ENCODE measurements at regions not wholly inside any gene's neighbourhood (a gene's known extent, or its start where the extent isn't known, plus 50 kb on each side); places are given as distances from the start of the nearest gene placed in this dataset.

- no peaks in the 10 kb centered on the region for H3K79me2 ChIP-seq (ENCODE audit: control insufficient read depth, insufficient read depth, low read length)
- intact Hi-C loops (cut with micrococcal nuclease), result no loop called here
- no peak overlapping the region for H3K4me3 ChIP-seq
- no peak overlapping the region for H3K27ac ChIP-seq (ENCODE audit: extremely low read depth, low read depth, low read length)
- no peaks in the 10 kb centered on the region for H3K27me3 ChIP-seq (ENCODE audit: control insufficient read depth in 2 of 2, insufficient read depth in 2 of 2, low read length in 2 of 2)
- in situ Hi-C loops (cut with MboI), result no loop called here
- no peaks in the 10 kb centered on the region for H3K36me3 ChIP-seq (ENCODE audit: control insufficient read depth, insufficient read depth, low read length)
- H2AFZ ChIP-seq (ENCODE audit: low read depth, low read length), result no peak overlapping the region
- H3K9me1 ChIP-seq (ENCODE audit: control insufficient read depth, insufficient read depth, low read length), result no peaks in the 10 kb centered on the region
- H3K4me2 ChIP-seq (ENCODE audit: insufficient read depth, low read length), result no peak overlapping the region
- H3K9ac ChIP-seq (ENCODE audit: insufficient read depth in 1 of 2, low read depth in 2 of 2, low read length in 2 of 2), result no peak overlapping the region
- CTCF ChIA-PET (ENCODE audit: low intra/inter-chr PET ratio), result no interaction called here
- H3K9me3 ChIP-seq (replicated peaks; ENCODE audit: control insufficient read depth, insufficient read depth, low read depth, low read length), result no peaks in the 10 kb centered on the region
- DNase-seq (ENCODE audit: extremely low read depth in 1 of 4, low spot score in 3 of 4) (peak in 1 of 4 experiments; percentile 18), FAIRE-seq (no peak), ATAC-seq (peak; percentile 39; the same call in 1 of the 3 replicates)
- no peaks in the 10 kb centered on the region for H4K20me1 ChIP-seq (replicated peaks; ENCODE audit: control insufficient read depth, insufficient read depth, low read length)
- POLR2A ChIA-PET, result interaction anchor here (0.5 to 1.1 kb wide), 3 partner anchors 36 to 170 kb away, joined by 3 to 5 read pairs (median 4); no protein-coding TSS in a partner anchor
- no TSS peak for BruUV-seq (replicated peaks)
- peaks cover 5 to 19% of the 10 kb centered on the region in 2 experiments; a peak in 4 of 5 replicates for H3K4me1 ChIP-seq (replicated peaks in 1 of 2; ENCODE audit: control insufficient read depth in 2 of 2, insufficient read depth in 2 of 2, low read length in 2 of 2)
- TF ChIP-seq BCOR (IDR thresholded peaks at IDR 0.05) (peak; percentile 53; the same call in 1 of the 2 replicates), SIX5 (IDR thresholded peaks at IDR 0.05; ENCODE audit: borderline replicate concordance in 1 of 2, insufficient read depth in 1 of 2, low read depth in 1 of 2, low read length in 2 of 2) (no peak), NFIX (CRISPR knock-in tag; IDR thresholded peaks at IDR 0.05; ENCODE audit: low read depth) (no peak), TAL1 (IDR thresholded peaks at IDR 0.05) (peak; percentile 29), HNRNPLL (IDR thresholded peaks at IDR 0.05; ENCODE audit: low read depth, low read length, poor library complexity, severe bottlenecking) (no peak), ZNF444 (CRISPR knock-in tag; IDR thresholded peaks at IDR 0.05) (no peak), JUN (IDR thresholded peaks at IDR 0.05; ENCODE audit: borderline replicate concordance, low read depth, low read length) (0 out of 2 replicates have a peak, but pooled peaks have one; percentile 18), JUN (CRISPR knock-in tag; IDR thresholded peaks at IDR 0.05; ENCODE audit: borderline replicate concordance) (no peak), XRCC3 (IDR thresholded peaks at IDR 0.05) (no peak), ELF1 (tag; IDR thresholded peaks at IDR 0.05) (no peak), TARDBP (IDR thresholded peaks at IDR 0.05) (no peak), CREB1 (IDR thresholded peaks at IDR 0.05) (no peak), CREB1 (CRISPR knock-in tag; IDR thresholded peaks at IDR 0.05) (no peak), RB1 (IDR thresholded peaks at IDR 0.05; ENCODE audit: low read depth) (no peak), NFRKB (IDR thresholded peaks at IDR 0.05; ENCODE audit: low read depth) (no peak), TBP (optimal IDR thresholded peaks at IDR 0.05; ENCODE audit: low read depth, low read length) (no peak), ETV1 (tag; conservative IDR thresholded peaks at IDR 0.05; ENCODE audit: low read depth) (no peak), KDM1A (IDR thresholded peaks at IDR 0.05) (peak; percentile 25 to 50; a peak in 3 of 4 replicates)
- TF ChIP-seq, protein P1, sequence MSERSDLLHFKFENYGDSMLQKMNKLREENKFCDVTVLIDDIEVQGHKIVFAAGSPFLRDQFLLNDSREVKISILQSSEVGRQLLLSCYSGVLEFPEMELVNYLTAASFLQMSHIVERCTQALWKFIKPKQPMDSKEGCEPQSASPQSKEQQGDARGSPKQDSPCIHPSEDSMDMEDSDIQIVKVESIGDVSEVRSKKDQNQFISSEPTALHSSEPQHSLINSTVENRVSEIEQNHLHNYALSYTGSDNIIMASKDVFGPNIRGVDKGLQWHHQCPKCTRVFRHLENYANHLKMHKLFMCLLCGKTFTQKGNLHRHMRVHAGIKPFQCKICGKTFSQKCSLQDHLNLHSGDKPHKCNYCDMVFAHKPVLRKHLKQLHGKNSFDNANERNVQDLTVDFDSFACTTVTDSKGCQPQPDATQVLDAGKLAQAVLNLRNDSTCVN (CRISPR knock-in tag; IDR thresholded peaks at IDR 0.05), result no peak
- TF ChIP-seq, protein P2, sequence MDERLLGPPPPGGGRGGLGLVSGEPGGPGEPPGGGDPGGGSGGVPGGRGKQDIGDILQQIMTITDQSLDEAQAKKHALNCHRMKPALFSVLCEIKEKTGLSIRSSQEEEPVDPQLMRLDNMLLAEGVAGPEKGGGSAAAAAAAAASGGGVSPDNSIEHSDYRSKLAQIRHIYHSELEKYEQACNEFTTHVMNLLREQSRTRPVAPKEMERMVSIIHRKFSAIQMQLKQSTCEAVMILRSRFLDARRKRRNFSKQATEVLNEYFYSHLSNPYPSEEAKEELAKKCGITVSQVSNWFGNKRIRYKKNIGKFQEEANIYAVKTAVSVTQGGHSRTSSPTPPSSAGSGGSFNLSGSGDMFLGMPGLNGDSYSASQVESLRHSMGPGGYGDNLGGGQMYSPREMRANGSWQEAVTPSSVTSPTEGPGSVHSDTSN (CRISPR knock-in tag; IDR thresholded peaks at IDR 0.05; ENCODE audit: low read depth), result no peak
- TF ChIP-seq, protein P2 (tag; conservative IDR thresholded peaks at IDR 0.05; ENCODE audit: low read depth), result no peak
- TF ChIP-seq, protein P3, sequence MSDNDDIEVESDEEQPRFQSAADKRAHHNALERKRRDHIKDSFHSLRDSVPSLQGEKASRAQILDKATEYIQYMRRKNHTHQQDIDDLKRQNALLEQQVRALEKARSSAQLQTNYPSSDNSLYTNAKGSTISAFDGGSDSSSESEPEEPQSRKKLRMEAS (CRISPR knock-in tag; IDR thresholded peaks at IDR 0.05), result no peak
These were observed 170.9 kb upstream of the KLF3 start for GRCh38 chr4:38493066-38493465.

Data from K562 (cell line).